Mesenchymal stem cell (in vitro differentiated cells and primary cell): ENCODE measurements at regions not wholly inside any gene's neighbourhood (a gene's known extent, or its start where the extent isn't known, plus 50 kb on each side); places are given as distances from the start of the nearest gene placed in this dataset.
"Not testable (repeated sequence)": the region's sequence is repeated elsewhere in the genome, so short reads cannot be mapped to it uniquely, and the experiment has no call there.

Experiments used
- DNase-seq: peaks from one replicate; pipeline ENCODE4 v3.0.0-alpha.2; 2013
- H2AFZ ChIP-seq: one replicate; pipeline ENCODE4 v1.6.1; 2013; ENCODE audit warnings: low read depth, mild to moderate bottlenecking, control low read depth, inconsistent platforms, low read length, moderate library complexity
- H2AK5ac ChIP-seq: 2 replicates; pipeline ENCODE4 v1.6.1; 2013; ENCODE audit warnings: low read length, moderate library complexity, mild to moderate bottlenecking, inconsistent platforms; ENCODE audit not compliant: severe bottlenecking
- H2BK120ac ChIP-seq: one replicate; pipeline ENCODE4 v1.6.1; 2013; ENCODE audit warnings: low read depth, mild to moderate bottlenecking, inconsistent platforms, low read length, moderate library complexity
- H2BK12ac ChIP-seq, 2 experiments: one replicate each; pipeline ENCODE4 v1.6.1; 2013; ENCODE audit warnings: inconsistent platforms in 2 of 2, low read length in 2 of 2, mild to moderate bottlenecking in 2 of 2, moderate library complexity in 2 of 2, control low read depth in 1 of 2
- H2BK15ac ChIP-seq: one replicate; pipeline ENCODE4 v1.6.1; 2013; ENCODE audit warnings: mild to moderate bottlenecking, low read depth, inconsistent platforms; ENCODE audit not compliant: poor library complexity, severe bottlenecking
- H2BK5ac ChIP-seq: 2 replicates; pipeline ENCODE4 v1.6.1; 2013; ENCODE audit warnings: low read depth, mild to moderate bottlenecking, low read length, control low read depth, inconsistent platforms; ENCODE audit not compliant: poor library complexity, severe bottlenecking
- H3K14ac ChIP-seq, 2 experiments: one replicate each; pipeline ENCODE4 v1.6.1; 2013; ENCODE audit warnings: inconsistent platforms in 2 of 2, low read length in 2 of 2, control low read depth in 1 of 2, mild to moderate bottlenecking in 1 of 2, moderate library complexity in 1 of 2
- H3K18ac ChIP-seq, 2 experiments: one replicate each; pipeline ENCODE4 v1.6.1; 2013; ENCODE audit warnings: inconsistent platforms in 2 of 2, low read length in 2 of 2, control low read depth in 1 of 2, low read depth in 1 of 2, mild to moderate bottlenecking in 1 of 2
- H3K23ac ChIP-seq, 2 experiments: one replicate each; pipeline ENCODE4 v1.6.1; 2013; ENCODE audit warnings: inconsistent platforms in 2 of 2, low read length in 2 of 2, mild to moderate bottlenecking in 2 of 2, moderate library complexity in 2 of 2, control low read depth in 1 of 2
- H3K27ac ChIP-seq: 2 replicates; pipeline ENCODE4 v1.5.1; 2013; ENCODE audit warnings: mild to moderate bottlenecking, moderate library complexity, low read length, control low read depth, inconsistent platforms; ENCODE audit not compliant: poor library complexity, severe bottlenecking
- H3K27me3 ChIP-seq, 2 experiments: 2 replicates each; pipeline versions ENCODE4 v1.6.1 to v1.7.0; 2013; ENCODE audit warnings: low read length in 2 of 2, mild to moderate bottlenecking in 2 of 2, moderate library complexity in 2 of 2, control low read depth in 1 of 2, inconsistent platforms in 1 of 2; ENCODE audit not compliant: control insufficient read depth in 1 of 2, insufficient read depth in 1 of 2
- H3K36me3 ChIP-seq, 2 experiments: 2 replicates each; pipeline versions ENCODE4 v1.6.1 to v1.7.0; 2013; ENCODE audit warnings: low read length in 2 of 2, control low read depth in 1 of 2, inconsistent platforms in 1 of 2, low read depth in 1 of 2, mild to moderate bottlenecking in 1 of 2; ENCODE audit not compliant: insufficient read depth in 2 of 2, control insufficient read depth in 1 of 2
- H3K4ac ChIP-seq, 2 experiments: one replicate each; pipeline ENCODE4 v1.6.1; 2013; ENCODE audit warnings: inconsistent platforms in 2 of 2, low read length in 2 of 2, mild to moderate bottlenecking in 2 of 2, moderate library complexity in 2 of 2, control low read depth in 1 of 2, low read depth in 1 of 2
- H3K4me1 ChIP-seq: 2 replicates; pipeline ENCODE4 v1.6.1; 2013; ENCODE audit warnings: low read depth, low read length, control low read depth; ENCODE audit not compliant: control insufficient read depth, insufficient read depth
- H3K4me2 ChIP-seq: 2 replicates; pipeline ENCODE4 v1.6.1; 2013; ENCODE audit warnings: low read length, mild to moderate bottlenecking, inconsistent platforms; ENCODE audit not compliant: poor library complexity, severe bottlenecking
- H3K4me3 ChIP-seq, 2 experiments: 2 replicates each; pipeline versions ENCODE4 v1.5.1 to v1.7.0; 2013; ENCODE audit warnings: low read length in 2 of 2, mild to moderate bottlenecking in 2 of 2, control low read depth in 1 of 2, low read depth in 1 of 2; ENCODE audit not compliant: insufficient read depth in 1 of 2
- H3K79me1 ChIP-seq: replicated peaks from 2 replicates; pipeline ENCODE4 v1.6.1; 2013; ENCODE audit warnings: mild to moderate bottlenecking, control low read depth, low read length, inconsistent platforms; ENCODE audit not compliant: poor library complexity, severe bottlenecking
- H3K9ac ChIP-seq: 2 replicates; pipeline ENCODE4 v1.7.0; 2013; ENCODE audit warnings: mild to moderate bottlenecking, low read length, moderate library complexity
- H3K9me3 ChIP-seq: 2 replicates; pipeline ENCODE4 v1.7.0; 2013; ENCODE audit warnings: mild to moderate bottlenecking, low read length; ENCODE audit not compliant: control insufficient read depth
- H4K8ac ChIP-seq: one replicate; pipeline ENCODE4 v1.6.1; 2013; ENCODE audit warnings: inconsistent platforms, mild to moderate bottlenecking, low read length, moderate library complexity
- H4K91ac ChIP-seq: one replicate; pipeline ENCODE4 v1.6.1; 2013; ENCODE audit warnings: mild to moderate bottlenecking, low read length, inconsistent platforms
- WGBS: methylation state at CpG from one replicate; pipeline ENCODE4 v1.1.7; 2013; ENCODE audit warnings: mixed read lengths; 5-methylcytosine and 5-hydroxymethylcytosine counted together

DNA sequence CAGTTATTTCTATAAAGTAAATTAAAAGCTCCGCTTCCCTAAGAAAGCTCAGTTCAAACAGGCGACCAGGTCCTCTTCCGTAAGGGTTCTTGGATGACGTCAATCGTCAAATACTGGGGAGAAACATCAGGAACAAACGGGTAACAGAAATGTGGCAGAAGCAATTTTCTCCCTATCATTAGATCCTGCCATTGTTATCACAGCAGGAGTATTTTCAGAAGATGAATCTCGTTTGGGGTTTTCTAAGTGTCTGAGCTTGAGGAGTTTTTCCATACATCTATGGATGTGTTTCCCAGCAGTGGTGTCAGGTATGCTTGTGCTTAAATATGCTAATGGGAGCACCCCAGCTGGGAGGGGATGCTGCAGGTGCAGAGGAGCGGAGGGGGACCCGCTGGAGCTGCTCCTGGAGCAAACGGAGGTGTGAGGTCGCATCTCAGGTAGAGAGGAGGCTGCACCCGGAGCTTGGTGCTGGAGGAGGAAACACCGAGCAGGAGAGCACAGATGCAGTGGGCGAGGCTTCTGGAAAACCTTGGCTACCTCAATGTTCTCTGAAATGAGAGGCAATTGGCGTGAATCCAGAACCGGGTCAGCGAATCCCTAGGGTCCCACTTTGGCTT, 795.5 kb downstream of the AACS start:
- Histone ChIP-seq H3K4ac (no peak overlapping the region), H2BK120ac (no peak overlapping the region), H2AFZ (no peak overlapping the region), H4K8ac (no peak overlapping the region), H2BK15ac (no peak overlapping the region), H3K27me3 (no peaks in the 10 kb centered on the region), H3K36me3 (no peaks in the 10 kb centered on the region), H4K91ac (no peak overlapping the region), H3K4me2 (no peak overlapping the region), H3K23ac (no peak overlapping the region), H2AK5ac (no peak overlapping the region), H3K9me3 (peaks cover 19% of the 10 kb centered on the region), H3K9ac (no peak overlapping the region), H3K4me3 (no peak overlapping the region), H3K4me1 (no peaks in the 10 kb centered on the region), H3K18ac (no peak overlapping the region), H2BK12ac (no peak overlapping the region), H2BK5ac (no peak overlapping the region), H3K79me1 (no peaks in the 10 kb centered on the region), H3K14ac (no peak overlapping the region), H3K27ac (no peak overlapping the region)
- no peak for DNase-seq
- 85% methylated on average over 17 of the region's 17 CpGs for WGBS

DNA sequence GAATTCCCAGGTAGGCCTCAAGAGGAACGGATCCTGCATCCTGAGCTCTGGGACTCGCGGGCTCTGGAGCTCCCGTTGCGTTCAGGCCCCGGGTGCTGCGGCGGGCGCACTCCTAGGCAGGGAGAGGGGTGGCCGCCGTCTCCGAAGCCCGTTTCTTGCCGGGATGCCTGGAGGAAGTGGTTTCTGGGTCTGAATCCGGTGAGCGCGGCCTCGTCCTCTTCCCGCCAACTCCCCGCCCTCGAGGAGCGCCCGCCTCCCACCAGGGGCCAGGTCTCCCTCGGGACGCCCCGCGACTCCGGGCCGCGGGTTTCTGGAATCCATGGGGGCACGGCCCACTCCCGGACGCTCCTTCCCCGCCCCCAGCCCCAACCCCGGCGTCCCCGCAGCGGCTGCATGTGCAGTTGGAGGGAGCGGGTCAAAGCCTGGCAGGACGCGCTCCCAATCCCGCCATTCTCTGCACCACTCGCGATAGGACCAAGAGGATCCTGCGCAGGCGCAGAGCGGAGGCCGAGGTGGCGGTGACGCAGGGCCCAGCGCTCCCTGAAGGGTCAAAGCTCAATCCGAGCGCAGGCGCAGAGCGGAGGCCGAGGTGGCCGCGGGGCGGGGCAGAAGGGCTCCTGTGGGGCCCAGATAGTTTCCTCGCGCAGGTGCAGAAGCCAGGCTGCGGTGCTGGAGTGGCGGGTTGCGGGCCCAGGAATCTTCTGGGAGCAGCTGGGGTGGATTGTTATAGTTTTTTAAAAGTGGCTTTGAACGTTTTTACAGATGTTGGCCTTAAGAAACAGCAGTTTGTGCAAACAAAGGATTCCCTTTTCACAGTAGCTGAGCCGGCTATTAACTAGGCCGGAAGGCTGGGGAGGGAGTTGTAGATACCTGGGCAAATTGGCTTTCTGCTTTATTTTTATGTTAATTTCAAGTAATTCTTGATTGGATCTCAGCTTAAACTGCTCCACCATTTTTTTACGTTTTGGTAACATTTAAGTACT, 796.4 kb downstream of the AACS start:
- Histone ChIP-seq H2AK5ac (no peak overlapping the region), H3K4me3 (no peak overlapping the region), H3K9me3 (peaks cover 24% of the 10 kb centered on the region), H3K4me2 (no peak overlapping the region), H2BK120ac (no peak overlapping the region), H3K36me3 (no peaks in the 10 kb centered on the region), H3K18ac (no peak overlapping the region), H3K23ac (no peak overlapping the region), H3K4ac (no peak overlapping the region), H3K79me1 (no peaks in the 10 kb centered on the region), H4K91ac (no peak overlapping the region), H3K27me3 (no peaks in the 10 kb centered on the region), H2AFZ (no peak overlapping the region), H2BK15ac (no peak overlapping the region), H3K27ac (no peak overlapping the region), H2BK12ac (no peak overlapping the region), H3K14ac (no peak overlapping the region), H3K4me1 (no peaks in the 10 kb centered on the region), H4K8ac (no peak overlapping the region), H3K9ac (no peak overlapping the region), H2BK5ac (no peak overlapping the region)
- no peak for DNase-seq
- WGBS = 89% methylated on average over 63 of the region's 68 CpGs

DNA sequence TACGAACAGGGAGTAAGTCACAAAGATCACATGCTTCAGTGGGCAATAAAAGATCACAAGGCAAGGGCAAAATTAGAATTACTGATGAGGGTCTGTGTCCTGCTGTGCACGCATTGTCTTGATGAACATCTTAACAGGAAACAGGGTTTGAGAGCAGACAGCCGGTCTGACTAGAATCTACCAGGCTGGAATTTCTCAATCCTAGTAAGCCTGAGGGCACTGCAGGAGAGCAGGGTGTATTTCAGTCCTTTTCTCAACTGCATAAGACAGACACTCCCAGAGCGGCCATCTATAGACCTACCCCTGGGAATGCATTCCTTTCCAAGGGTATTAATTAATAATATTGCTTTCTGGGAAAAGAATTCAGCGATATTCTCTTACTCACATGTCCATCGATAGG, 800.0 kb downstream of the AACS start:
- not testable (repeated sequence) for H3K18ac ChIP-seq, H2BK5ac ChIP-seq, H4K8ac ChIP-seq, H2BK120ac ChIP-seq, H2BK15ac ChIP-seq, H3K9ac ChIP-seq, H3K36me3 ChIP-seq, H3K4me3 ChIP-seq, H4K91ac ChIP-seq, H3K79me1 ChIP-seq, H3K27ac ChIP-seq, H3K4me2 ChIP-seq, H2BK12ac ChIP-seq, H2AFZ ChIP-seq, H3K4me1 ChIP-seq, H3K4ac ChIP-seq, H3K23ac ChIP-seq, H3K27me3 ChIP-seq, H2AK5ac ChIP-seq, H3K14ac ChIP-seq, DNase-seq
- H3K9me3 ChIP-seq = peaks cover 28% of the 10 kb centered on the region
- WGBS = 69% methylated on average over 5 of the region's 6 CpGs

DNA sequence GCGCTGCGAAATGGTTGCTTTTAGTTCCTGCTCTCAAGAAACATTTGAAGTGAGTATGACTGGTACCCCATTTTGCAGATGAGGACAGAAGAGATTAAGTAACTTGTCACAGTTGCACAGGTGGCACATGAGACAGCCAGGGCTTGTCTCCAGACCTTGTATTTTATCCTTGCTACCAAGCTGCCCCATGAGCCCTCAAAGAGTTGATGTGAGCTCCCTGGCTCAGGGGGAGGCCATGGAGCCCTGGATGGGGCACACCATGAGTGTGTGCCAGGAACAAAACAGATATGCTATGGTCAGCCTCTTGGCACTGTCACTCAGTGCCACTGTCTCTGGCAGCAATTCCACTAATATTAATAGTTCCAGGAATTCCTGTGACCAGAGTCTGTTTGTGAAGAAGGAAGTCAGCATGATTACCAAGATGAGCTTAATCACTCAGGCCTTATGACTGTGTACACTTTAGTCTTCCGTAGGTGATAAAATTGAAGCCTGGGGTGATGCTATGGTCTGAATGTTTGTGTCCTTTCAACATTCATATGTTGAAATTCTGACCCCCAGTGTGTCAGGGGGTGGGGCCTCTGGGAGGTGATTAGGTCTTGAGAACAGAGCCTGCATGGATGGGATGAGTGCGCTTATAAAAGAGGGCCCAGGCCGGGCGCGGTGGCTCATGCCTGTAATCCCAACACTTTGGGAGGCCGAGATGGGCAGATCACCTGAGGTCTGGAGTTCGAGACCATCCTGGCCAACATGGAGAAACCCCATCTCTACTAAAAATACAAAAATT, 806.8 kb downstream of the AACS start:
- no peak overlapping the region for H3K9ac ChIP-seq
- H2BK15ac ChIP-seq = no peak overlapping the region
- H3K14ac ChIP-seq = no peak overlapping the region
- WGBS = 85% methylated on average over 9 of the region's 9 CpGs
- H3K4me1 ChIP-seq = no peaks in the 10 kb centered on the region
- peaks cover 24% of the 10 kb centered on the region for H3K9me3 ChIP-seq
- H3K4me2 ChIP-seq = no peak overlapping the region
- H3K4me3 ChIP-seq = no peak overlapping the region
- H2BK12ac ChIP-seq = no peak overlapping the region
- no peaks in the 10 kb centered on the region for H3K27me3 ChIP-seq
- no peak overlapping the region for H4K8ac ChIP-seq
- H2BK120ac ChIP-seq = no peak overlapping the region
- H3K23ac ChIP-seq = no peak overlapping the region
- no peak overlapping the region for H3K4ac ChIP-seq
- DNase-seq = no peak
- no peak overlapping the region for H3K18ac ChIP-seq
- no peaks in the 10 kb centered on the region for H3K36me3 ChIP-seq
- no peaks in the 10 kb centered on the region for H3K79me1 ChIP-seq
- no peak overlapping the region for H2AK5ac ChIP-seq
- no peak overlapping the region for H2BK5ac ChIP-seq
- no peak overlapping the region for H2AFZ ChIP-seq
- no peak overlapping the region for H4K91ac ChIP-seq
- no peak overlapping the region for H3K27ac ChIP-seq
